ENCODE measurements at regions not wholly inside any gene's neighbourhood (a gene's known extent, or its start where the extent isn't known, plus 50 kb on each side); places are given as distances from the start of the nearest gene placed in this dataset.

- TF ChIP-seq POLR2A (IDR thresholded peaks at IDR 0.05) (no peak), CTCF (IDR thresholded peaks at IDR 0.05) (no peak), POLR2AphosphoS5 (IDR thresholded peaks at IDR 0.05) (no peak)
These were observed 296.4 kb upstream of the CELF4 start for GRCh38 chr18:37861981-37862380.
